Liver (tissue), 8 donors: ENCODE measurements at regions not wholly inside any gene's neighbourhood (a gene's known extent, or its start where the extent isn't known, plus 50 kb on each side); places are given as distances from the start of the nearest gene placed in this dataset.

Experiments used
- DNase-seq: peaks from one replicate; pipeline ENCODE4 v3.0.0-alpha.2; 2017; ENCODE audit warnings: low spot score
- H3K27ac ChIP-seq, 2 donors: one replicate each; pipeline ENCODE4 v1.7.0; 2013; ENCODE audit warnings: inconsistent platforms in 2 of 2, low read length in 2 of 2, control low read depth in 1 of 2, low read depth in 1 of 2, mild to moderate bottlenecking in 1 of 2
- H3K27me3 ChIP-seq, 4 donors: one replicate each; pipeline versions ENCODE4 v1.6.1 to v1.7.0; 2013; ENCODE audit warnings: low read length in 3 of 4, inconsistent platforms in 1 of 4, mild to moderate bottlenecking in 1 of 4, moderate library complexity in 1 of 4; ENCODE audit not compliant: control insufficient read depth in 4 of 4, insufficient read depth in 4 of 4
- H3K36me3 ChIP-seq, 4 donors: one replicate each; pipeline versions ENCODE4 v1.6.1 to v1.7.0; 2013; ENCODE audit warnings: low read length in 3 of 4, mild to moderate bottlenecking in 3 of 4, low read depth in 1 of 4, moderate library complexity in 1 of 4; ENCODE audit not compliant: control insufficient read depth in 4 of 4, insufficient read depth in 3 of 4
- H3K4me1 ChIP-seq, 4 donors: one replicate each; pipeline versions ENCODE4 v1.6.1 to v1.7.0; 2013; ENCODE audit warnings: low read length in 3 of 4, mild to moderate bottlenecking in 3 of 4, moderate library complexity in 1 of 4; ENCODE audit not compliant: control insufficient read depth in 4 of 4, insufficient read depth in 4 of 4
- H3K4me3 ChIP-seq, 3 donors: one replicate each; pipeline versions ENCODE4 v1.6.1 to v1.7.0; 2013; ENCODE audit warnings: low read length in 3 of 3, control low read depth in 1 of 3, low read depth in 1 of 3, mild to moderate bottlenecking in 1 of 3
- H3K9ac ChIP-seq, 2 donors: one replicate each; pipeline ENCODE4 v1.7.0; 2013; ENCODE audit warnings: low read length in 2 of 2, mild to moderate bottlenecking in 2 of 2, moderate library complexity in 2 of 2, control low read depth in 1 of 2, low read depth in 1 of 2
- H3K9me3 ChIP-seq, 4 donors: one replicate each; pipeline versions ENCODE4 v1.6.1 to v1.7.0; 2013; ENCODE audit warnings: low read length in 3 of 4; ENCODE audit not compliant: control insufficient read depth in 4 of 4
- EGR1 ChIP-seq, 2 donors: IDR thresholded peaks; 2 replicates each; pipeline ENCODE4 v1.6.1; 2016 to 2018; ENCODE audit warnings: antibody characterized with exemption in 2 of 2, low read depth in 2 of 2
- FOXA1 ChIP-seq: IDR thresholded peaks from 2 replicates; pipeline ENCODE4 v1.6.1; 2016; ENCODE audit warnings: antibody characterized with exemption
- FOXA2 ChIP-seq: IDR thresholded peaks from 2 replicates; pipeline ENCODE4 v1.6.1; 2016; ENCODE audit warnings: antibody characterized with exemption
- GABPA ChIP-seq, 2 donors: IDR thresholded peaks in 1 of 2; conservative IDR thresholded peaks in 1 of 2; 2 replicates each; pipeline ENCODE4 v1.6.1; 2016; ENCODE audit warnings: antibody characterized with exemption in 2 of 2, mild to moderate bottlenecking in 1 of 2, moderate library complexity in 1 of 2
- HNF4A ChIP-seq, 2 donors: conservative IDR thresholded peaks; 2 replicates each; pipeline ENCODE4 v1.6.1; 2016; ENCODE audit warnings: antibody characterized with exemption in 2 of 2, mild to moderate bottlenecking in 2 of 2
- HNF4G ChIP-seq: IDR thresholded peaks from 2 replicates; pipeline ENCODE4 v1.6.1; 2016; ENCODE audit warnings: antibody characterized with exemption
- JUND ChIP-seq, 2 donors: IDR thresholded peaks; 2 replicates each; pipeline ENCODE4 v1.6.1; 2016; ENCODE audit warnings: antibody characterized with exemption in 2 of 2
- NR2F2 ChIP-seq: IDR thresholded peaks from 2 replicates; pipeline ENCODE4 v1.6.1; 2016; ENCODE audit warnings: antibody characterized with exemption
- RAD21 ChIP-seq, 2 donors: IDR thresholded peaks; 2 replicates each; pipeline ENCODE4 v1.6.1; 2016; ENCODE audit warnings: antibody characterized with exemption in 2 of 2, mild to moderate bottlenecking in 2 of 2
- RXRA ChIP-seq, 2 donors: IDR thresholded peaks; 2 replicates each; pipeline ENCODE4 v1.6.1; 2017 to 2018; ENCODE audit warnings: antibody characterized with exemption in 2 of 2, mild to moderate bottlenecking in 1 of 2
- SP1 ChIP-seq: IDR thresholded peaks from 2 replicates; pipeline ENCODE4 v1.6.1; 2018; ENCODE audit warnings: antibody characterized with exemption, mild to moderate bottlenecking
- YY1 ChIP-seq: IDR thresholded peaks from 2 replicates; pipeline ENCODE4 v1.6.1; 2016; ENCODE audit warnings: antibody characterized with exemption, mild to moderate bottlenecking
- WGBS: extraction: QIAGEN DNeasy Blood & Tissue Kit; methylation state at CpG from one replicate; pipeline ENCODE4 v1.1.7; 2013; 5-methylcytosine and 5-hydroxymethylcytosine counted together
- TF ChIP-seq, protein P1 (sequence below): IDR thresholded peaks from 2 replicates; pipeline ENCODE4 v1.6.1; 2016; ENCODE audit warnings: antibody characterized with exemption, mild to moderate bottlenecking
- TF ChIP-seq, protein P2 (sequence below): fragments of 150-350 bp; IDR thresholded peaks from 2 replicates; pipeline ENCODE4 v1.5.1; 2017; ENCODE audit warnings: improper control_type of control experiment, low read depth, low read length; ENCODE audit not compliant: missing input control
- TF ChIP-seq, protein P3 (sequence below): IDR thresholded peaks from 2 replicates; pipeline ENCODE4 v1.6.1; 2016; ENCODE audit warnings: antibody characterized with exemption
- TF ChIP-seq, protein P4 (sequence below): IDR thresholded peaks from 2 replicates; pipeline ENCODE4 v1.6.1; 2016; ENCODE audit warnings: antibody characterized with exemption
- donor health status: healthy.
- donor health status: healthy.
- donor health status: healthy.
- donor health status: healthy.
- donor health status: healthy.

DNA sequence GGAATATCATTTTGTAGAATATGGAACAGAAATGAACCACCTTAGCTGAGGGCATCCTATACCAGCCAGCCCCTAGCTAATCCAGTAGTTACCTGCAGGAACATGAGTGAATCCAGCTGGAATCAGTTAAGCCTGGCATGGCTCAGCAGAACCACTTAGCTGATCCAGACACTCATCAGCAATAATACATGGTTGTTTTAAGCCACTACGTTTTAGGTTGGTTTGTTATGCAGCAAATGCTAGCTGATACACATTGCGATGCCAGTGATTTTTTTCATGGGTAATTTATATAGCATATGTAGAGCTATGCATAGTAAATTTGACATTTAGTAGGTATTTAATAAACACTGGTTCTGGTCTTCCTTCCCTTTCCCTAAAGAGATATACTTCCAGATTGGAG lies 201.9 kb upstream of the JAG1 start:
- Histone ChIP-seq H3K27me3 (no peaks in the 10 kb centered on the region), H3K9me3 (peaks cover 0 to 1% (median 0%) of the 10 kb centered on the region in 4 donors), H3K4me3 (no peak overlapping the region), H3K27ac (no peak overlapping the region), H3K36me3 (no peaks in the 10 kb centered on the region), H3K4me1 (no peaks in the 10 kb centered on the region), H3K9ac (no peak overlapping the region)
- 98% methylated on average over 2 of the region's 2 CpGs for WGBS
- no peak for DNase-seq
- TF ChIP-seq FOXA2: no peak
- no peak for TF ChIP-seq EGR1 (IDR thresholded peaks at IDR 0.05; ENCODE audit: low read depth in 2 of 2)

DNA sequence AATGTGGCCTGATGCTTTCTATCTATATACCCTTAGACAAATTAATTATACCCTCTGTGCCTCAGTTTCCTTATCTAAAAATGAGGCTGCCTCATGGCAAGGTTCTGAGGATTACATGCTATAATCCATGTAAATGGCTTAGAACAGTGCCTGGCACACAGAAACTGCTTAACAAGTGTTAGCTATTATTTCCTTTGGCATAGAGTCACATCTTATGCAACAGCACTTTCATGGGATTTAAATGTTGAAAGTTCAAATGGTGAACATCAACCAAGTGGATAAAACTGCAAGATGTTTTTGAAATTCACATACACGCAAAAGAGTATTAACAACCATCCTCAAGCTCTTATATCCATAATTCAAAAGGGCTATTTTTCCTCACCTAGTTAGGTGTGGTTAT lies 202.8 kb upstream of the JAG1 start:
- no peak overlapping the region for H3K27ac ChIP-seq
- no peak for DNase-seq
- no peak overlapping the region for H3K9ac ChIP-seq
- H3K4me3 ChIP-seq: no peak overlapping the region
- no peaks in the 10 kb centered on the region for H3K27me3 ChIP-seq
- no peaks in the 10 kb centered on the region for H3K4me1 ChIP-seq
- no peaks in the 10 kb centered on the region for H3K36me3 ChIP-seq
- TF ChIP-seq RAD21 (IDR thresholded peaks at IDR 0.05) (peak; percentile 17 to 32), HNF4G (no peak), RXRA (IDR thresholded peaks at IDR 0.05) (peak in 1 of 2 donors; percentile 16)
- 44% methylated on average over 1 of the region's 1 CpG for WGBS
- H3K9me3 ChIP-seq: peaks cover 0 to 1% (median 0%) of the 10 kb centered on the region in 4 donors

DNA sequence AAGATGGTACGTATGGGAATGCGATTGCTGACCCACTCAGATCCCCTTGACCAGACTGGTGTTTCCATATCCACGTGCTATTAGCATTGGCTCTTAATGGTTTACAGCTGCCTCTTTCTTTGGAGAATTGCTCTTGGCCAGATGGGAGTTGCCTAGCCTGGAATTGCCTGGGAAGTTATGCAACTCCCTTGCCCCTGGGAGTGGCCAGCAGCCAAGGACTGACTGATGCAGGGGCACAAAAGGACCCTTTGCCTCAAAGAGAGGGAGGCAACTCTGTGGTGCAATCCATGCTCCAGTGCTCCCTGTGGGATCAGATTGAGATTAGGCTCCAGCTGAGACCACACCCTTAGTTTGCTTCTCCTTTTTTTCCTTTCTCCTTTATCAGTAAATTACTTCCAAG lies 203.5 kb upstream of the JAG1 start:
- no peak overlapping the region for H3K9ac ChIP-seq
- H3K9me3 ChIP-seq: peaks cover 0 to 1% (median 0%) of the 10 kb centered on the region in 4 donors
- no peak overlapping the region for H3K27ac ChIP-seq
- DNase-seq: no peak
- no peak for TF ChIP-seq FOXA1
- no peak for TF ChIP-seq YY1
- no peak for TF ChIP-seq JUND (IDR thresholded peaks at IDR 0.05)
- no peak for TF ChIP-seq HNF4G
- TF ChIP-seq, protein P1, sequence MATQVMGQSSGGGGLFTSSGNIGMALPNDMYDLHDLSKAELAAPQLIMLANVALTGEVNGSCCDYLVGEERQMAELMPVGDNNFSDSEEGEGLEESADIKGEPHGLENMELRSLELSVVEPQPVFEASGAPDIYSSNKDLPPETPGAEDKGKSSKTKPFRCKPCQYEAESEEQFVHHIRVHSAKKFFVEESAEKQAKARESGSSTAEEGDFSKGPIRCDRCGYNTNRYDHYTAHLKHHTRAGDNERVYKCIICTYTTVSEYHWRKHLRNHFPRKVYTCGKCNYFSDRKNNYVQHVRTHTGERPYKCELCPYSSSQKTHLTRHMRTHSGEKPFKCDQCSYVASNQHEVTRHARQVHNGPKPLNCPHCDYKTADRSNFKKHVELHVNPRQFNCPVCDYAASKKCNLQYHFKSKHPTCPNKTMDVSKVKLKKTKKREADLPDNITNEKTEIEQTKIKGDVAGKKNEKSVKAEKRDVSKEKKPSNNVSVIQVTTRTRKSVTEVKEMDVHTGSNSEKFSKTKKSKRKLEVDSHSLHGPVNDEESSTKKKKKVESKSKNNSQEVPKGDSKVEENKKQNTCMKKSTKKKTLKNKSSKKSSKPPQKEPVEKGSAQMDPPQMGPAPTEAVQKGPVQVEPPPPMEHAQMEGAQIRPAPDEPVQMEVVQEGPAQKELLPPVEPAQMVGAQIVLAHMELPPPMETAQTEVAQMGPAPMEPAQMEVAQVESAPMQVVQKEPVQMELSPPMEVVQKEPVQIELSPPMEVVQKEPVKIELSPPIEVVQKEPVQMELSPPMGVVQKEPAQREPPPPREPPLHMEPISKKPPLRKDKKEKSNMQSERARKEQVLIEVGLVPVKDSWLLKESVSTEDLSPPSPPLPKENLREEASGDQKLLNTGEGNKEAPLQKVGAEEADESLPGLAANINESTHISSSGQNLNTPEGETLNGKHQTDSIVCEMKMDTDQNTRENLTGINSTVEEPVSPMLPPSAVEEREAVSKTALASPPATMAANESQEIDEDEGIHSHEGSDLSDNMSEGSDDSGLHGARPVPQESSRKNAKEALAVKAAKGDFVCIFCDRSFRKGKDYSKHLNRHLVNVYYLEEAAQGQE: no peak
- TF ChIP-seq SP1: no peak
- no peak for TF ChIP-seq NR2F2
- TF ChIP-seq, protein P2, sequence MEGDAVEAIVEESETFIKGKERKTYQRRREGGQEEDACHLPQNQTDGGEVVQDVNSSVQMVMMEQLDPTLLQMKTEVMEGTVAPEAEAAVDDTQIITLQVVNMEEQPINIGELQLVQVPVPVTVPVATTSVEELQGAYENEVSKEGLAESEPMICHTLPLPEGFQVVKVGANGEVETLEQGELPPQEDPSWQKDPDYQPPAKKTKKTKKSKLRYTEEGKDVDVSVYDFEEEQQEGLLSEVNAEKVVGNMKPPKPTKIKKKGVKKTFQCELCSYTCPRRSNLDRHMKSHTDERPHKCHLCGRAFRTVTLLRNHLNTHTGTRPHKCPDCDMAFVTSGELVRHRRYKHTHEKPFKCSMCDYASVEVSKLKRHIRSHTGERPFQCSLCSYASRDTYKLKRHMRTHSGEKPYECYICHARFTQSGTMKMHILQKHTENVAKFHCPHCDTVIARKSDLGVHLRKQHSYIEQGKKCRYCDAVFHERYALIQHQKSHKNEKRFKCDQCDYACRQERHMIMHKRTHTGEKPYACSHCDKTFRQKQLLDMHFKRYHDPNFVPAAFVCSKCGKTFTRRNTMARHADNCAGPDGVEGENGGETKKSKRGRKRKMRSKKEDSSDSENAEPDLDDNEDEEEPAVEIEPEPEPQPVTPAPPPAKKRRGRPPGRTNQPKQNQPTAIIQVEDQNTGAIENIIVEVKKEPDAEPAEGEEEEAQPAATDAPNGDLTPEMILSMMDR: no peak
- TF ChIP-seq FOXA2: no peak
- TF ChIP-seq, protein P3, sequence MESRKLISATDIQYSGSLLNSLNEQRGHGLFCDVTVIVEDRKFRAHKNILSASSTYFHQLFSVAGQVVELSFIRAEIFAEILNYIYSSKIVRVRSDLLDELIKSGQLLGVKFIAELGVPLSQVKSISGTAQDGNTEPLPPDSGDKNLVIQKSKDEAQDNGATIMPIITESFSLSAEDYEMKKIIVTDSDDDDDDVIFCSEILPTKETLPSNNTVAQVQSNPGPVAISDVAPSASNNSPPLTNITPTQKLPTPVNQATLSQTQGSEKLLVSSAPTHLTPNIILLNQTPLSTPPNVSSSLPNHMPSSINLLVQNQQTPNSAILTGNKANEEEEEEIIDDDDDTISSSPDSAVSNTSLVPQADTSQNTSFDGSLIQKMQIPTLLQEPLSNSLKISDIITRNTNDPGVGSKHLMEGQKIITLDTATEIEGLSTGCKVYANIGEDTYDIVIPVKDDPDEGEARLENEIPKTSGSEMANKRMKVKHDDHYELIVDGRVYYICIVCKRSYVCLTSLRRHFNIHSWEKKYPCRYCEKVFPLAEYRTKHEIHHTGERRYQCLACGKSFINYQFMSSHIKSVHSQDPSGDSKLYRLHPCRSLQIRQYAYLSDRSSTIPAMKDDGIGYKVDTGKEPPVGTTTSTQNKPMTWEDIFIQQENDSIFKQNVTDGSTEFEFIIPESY: no peak
- no peak for TF ChIP-seq HNF4A (conservative IDR thresholded peaks at IDR 0.05)
- TF ChIP-seq, protein P4, sequence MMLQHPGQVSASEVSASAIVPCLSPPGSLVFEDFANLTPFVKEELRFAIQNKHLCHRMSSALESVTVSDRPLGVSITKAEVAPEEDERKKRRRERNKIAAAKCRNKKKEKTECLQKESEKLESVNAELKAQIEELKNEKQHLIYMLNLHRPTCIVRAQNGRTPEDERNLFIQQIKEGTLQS: no peak
- no peak for TF ChIP-seq GABPA (IDR thresholded peaks at IDR 0.05 in 1 of 2, conservative IDR thresholded peaks at IDR 0.05 in 1 of 2)
- TF ChIP-seq RAD21 (IDR thresholded peaks at IDR 0.05): no peak
- H3K27me3 ChIP-seq: no peaks in the 10 kb centered on the region
- H3K36me3 ChIP-seq: no peaks in the 10 kb centered on the region
- H3K4me3 ChIP-seq: no peak overlapping the region
- 82% methylated on average over 3 of the region's 3 CpGs for WGBS
- no peaks in the 10 kb centered on the region for H3K4me1 ChIP-seq
